GM10266 (cell line): ENCODE measurements at regions not wholly inside any gene's neighbourhood (a gene's known extent, or its start where the extent isn't known, plus 50 kb on each side); places are given as distances from the start of the nearest gene placed in this dataset.

Source experiments
- DNase-seq: peaks from one replicate; pipeline ENCODE4 v3.0.0; 2012; ENCODE audit errors: extremely low spot score
- TF ChIP-seq, protein P1 (sequence below): IDR thresholded peaks from 2 replicates; pipeline ENCODE4 v1.5.1; 2012; ENCODE audit warnings: mild to moderate bottlenecking, low read depth; ENCODE audit not compliant: control insufficient read depth, insufficient read depth; ENCODE audit errors: missing control alignments

DNA sequence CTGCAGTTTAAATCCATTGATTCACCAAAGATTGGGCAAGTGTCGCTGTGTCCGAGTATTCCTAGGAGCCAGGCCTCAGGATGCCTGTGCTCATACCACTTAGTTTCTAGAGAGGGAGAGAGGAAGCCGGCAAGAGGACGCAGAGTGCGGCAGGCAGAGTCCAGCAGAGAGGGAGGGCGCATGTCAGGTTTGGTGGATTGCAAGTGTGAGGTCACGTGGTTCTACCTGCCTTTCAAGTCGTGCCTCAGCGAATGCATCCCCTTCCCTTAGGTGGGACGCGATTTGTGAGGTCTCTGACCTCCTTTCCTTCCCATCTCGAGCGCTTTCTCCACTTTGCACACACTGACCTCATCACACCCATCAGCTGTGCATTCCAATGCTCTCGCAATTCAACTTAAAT, 188.1 kb downstream of the TMEM18 start:
- DNase-seq = no peak
- TF ChIP-seq, protein P1, sequence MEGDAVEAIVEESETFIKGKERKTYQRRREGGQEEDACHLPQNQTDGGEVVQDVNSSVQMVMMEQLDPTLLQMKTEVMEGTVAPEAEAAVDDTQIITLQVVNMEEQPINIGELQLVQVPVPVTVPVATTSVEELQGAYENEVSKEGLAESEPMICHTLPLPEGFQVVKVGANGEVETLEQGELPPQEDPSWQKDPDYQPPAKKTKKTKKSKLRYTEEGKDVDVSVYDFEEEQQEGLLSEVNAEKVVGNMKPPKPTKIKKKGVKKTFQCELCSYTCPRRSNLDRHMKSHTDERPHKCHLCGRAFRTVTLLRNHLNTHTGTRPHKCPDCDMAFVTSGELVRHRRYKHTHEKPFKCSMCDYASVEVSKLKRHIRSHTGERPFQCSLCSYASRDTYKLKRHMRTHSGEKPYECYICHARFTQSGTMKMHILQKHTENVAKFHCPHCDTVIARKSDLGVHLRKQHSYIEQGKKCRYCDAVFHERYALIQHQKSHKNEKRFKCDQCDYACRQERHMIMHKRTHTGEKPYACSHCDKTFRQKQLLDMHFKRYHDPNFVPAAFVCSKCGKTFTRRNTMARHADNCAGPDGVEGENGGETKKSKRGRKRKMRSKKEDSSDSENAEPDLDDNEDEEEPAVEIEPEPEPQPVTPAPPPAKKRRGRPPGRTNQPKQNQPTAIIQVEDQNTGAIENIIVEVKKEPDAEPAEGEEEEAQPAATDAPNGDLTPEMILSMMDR = no peak

GRCh38 chr2:487186-488079, 189.8 kb downstream of the TMEM18 start:
- TF ChIP-seq, protein P1 = no peak
- no peak for DNase-seq

DNA sequence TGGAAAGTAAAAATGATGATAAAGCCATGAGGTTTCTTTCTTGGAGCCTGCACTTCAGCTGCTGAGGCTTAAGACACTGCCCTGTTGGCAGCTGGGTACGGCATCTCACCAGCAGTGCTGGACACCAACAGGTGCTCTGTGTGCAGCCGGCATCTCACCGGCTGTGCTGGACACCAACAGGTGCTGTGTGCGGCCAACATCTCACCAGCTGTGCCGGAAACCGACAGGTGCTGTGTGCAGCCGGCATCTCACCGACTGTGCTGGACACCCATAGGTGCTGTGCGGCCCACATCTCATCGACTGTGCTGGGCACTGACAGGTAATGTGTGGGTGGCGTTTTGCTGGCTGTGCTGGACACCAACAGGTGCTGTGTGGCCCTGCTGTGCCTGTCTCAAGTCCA, 190.8 kb downstream of the TMEM18 start:
- TF ChIP-seq, protein P1 = no peak
- DNase-seq = no peak

- DNase-seq = no peak
- TF ChIP-seq, protein P1 = no peak
Measured at GRCh38 chr2:481388-481787, 193.5 kb upstream of the ALKAL2 start.

DNA sequence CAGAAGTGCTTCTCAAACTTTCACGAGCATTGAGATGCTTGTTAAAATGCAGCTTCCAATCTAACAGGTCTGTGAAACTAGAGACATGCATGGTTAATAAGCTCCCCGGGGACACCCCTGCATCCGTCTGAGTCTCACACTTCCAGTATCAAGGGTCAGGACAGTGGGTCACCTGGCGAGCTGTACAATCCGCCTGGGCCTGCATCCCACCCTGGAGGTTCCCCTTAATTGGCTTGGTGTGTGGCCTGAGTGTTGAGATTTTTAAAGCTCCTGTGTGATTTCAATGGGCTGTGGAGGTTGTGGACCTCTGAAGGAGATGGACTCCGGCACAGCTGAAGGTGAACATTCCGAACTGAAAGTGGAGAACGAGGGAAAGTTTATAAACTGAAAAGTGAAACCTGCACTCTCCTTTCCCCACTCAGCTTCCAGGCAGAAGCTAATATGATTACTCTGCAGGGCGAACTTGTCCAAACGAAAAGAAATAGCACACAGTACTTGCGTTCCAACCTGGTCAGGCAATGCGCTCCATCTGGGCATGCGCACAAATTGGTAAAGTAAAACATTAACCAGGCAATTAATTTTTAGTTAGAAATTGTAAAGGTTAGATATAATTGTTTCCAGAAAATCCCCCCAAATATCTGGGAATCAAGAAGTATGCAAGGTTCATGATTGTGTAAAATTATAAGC, 191.7 kb upstream of the ALKAL2 start:
- TF ChIP-seq, protein P1 = no peak
- no peak for DNase-seq

GRCh38 chr2:479031-479430, 191.1 kb upstream of the ALKAL2 start:
- DNase-seq = no peak
- TF ChIP-seq, protein P1 = no peak

GRCh38 chr2:471560-471959, 183.7 kb upstream of the ALKAL2 start:
- TF ChIP-seq, protein P1 = no peak
- DNase-seq = no peak
